Endothelial cell of umbilical vein (primary cell): ENCODE measurements at regions not wholly inside any gene's neighbourhood (a gene's known extent, or its start where the extent isn't known, plus 50 kb on each side); places are given as distances from the start of the nearest gene placed in this dataset.

ENCODE experiments used
- BruUV-seq: library from RNA; stranded (reverse); fragments of 400-500 nt; replicated peaks from 2 replicates; lab custom pipeline; 2021; lab: Mats Ljungman, UMichigan
- CTCF ChIA-PET: fragments of 300-600, 350-600 bp; sonication (Branson Sonifier 250); formaldehyde crosslinking; loops from one replicate; lab custom pipeline; 2021; ENCODE audit warnings: antibody characterized with exemption, inconsistent platforms; lab: Charles Lee
- POLR2A ChIA-PET: fragments of 300-600, 350-600 bp; sonication (Branson Sonifier 250); formaldehyde crosslinking; loops from one replicate; lab custom pipeline; 2021; ENCODE audit warnings: antibody characterized with exemption, inconsistent platforms; lab: Charles Lee
- DNase-seq: peaks from one replicate; pipeline ENCODE4 v3.0.0-alpha.2; 2011; ENCODE audit warnings: low read depth, low spot score
- FAIRE-seq: peaks from 2 replicates; lab custom pipeline; 2011; peaks lifted over from hg19 to GRCh38; lab: Jason Lieb, UNC
- H2AFZ ChIP-seq: 2 replicates; pipeline ENCODE4 v1.6.0; 2012; ENCODE audit warnings: low read depth, low read length, control low read depth, inconsistent platforms
- H3K27ac ChIP-seq: 2 replicates; pipeline ENCODE4 v1.5.1; 2011; ENCODE audit warnings: low read depth, mild to moderate bottlenecking, control low read depth, low read length, moderate library complexity; ENCODE audit not compliant: insufficient read depth
- H3K27me3 ChIP-seq, 2 experiments: 2 replicates each; pipeline versions ENCODE4 v1.6.0 to v1.6.1; 2011; ENCODE audit warnings: low read length in 2 of 2, mixed read lengths in 1 of 2; ENCODE audit not compliant: control insufficient read depth in 2 of 2, insufficient read depth in 2 of 2
- H3K36me3 ChIP-seq, 2 experiments: 2 replicates in 1 of 2; 3 replicates in 1 of 2; pipeline ENCODE4 v1.5.1; 2011; ENCODE audit warnings: low read length in 2 of 2, mild to moderate bottlenecking in 1 of 2, moderate library complexity in 1 of 2; ENCODE audit not compliant: control insufficient read depth in 2 of 2, insufficient read depth in 2 of 2; ENCODE audit errors: extremely low read depth in 1 of 2
- H3K4me1 ChIP-seq: 3 replicates; pipeline ENCODE4 v1.5.1; 2011; ENCODE audit warnings: mild to moderate bottlenecking, low read length; ENCODE audit not compliant: control insufficient read depth, insufficient read depth; ENCODE audit errors: extremely low read depth
- H3K4me2 ChIP-seq: 2 replicates; pipeline ENCODE4 v1.6.1; 2011; ENCODE audit warnings: low read length, control low read depth, mixed read lengths; ENCODE audit not compliant: insufficient read depth
- H3K4me3 ChIP-seq, 3 experiments: fragments of 200-600 bp in 1 of 3; sonication (generic), shearing (Covaris generic) in 1 of 3; replicated peaks in 1 of 3; 2 replicates each; pipeline ENCODE4 v1.5.1; 2011 to 2016; ENCODE audit warnings: control low read depth in 3 of 3, low read length in 3 of 3, mild to moderate bottlenecking in 2 of 3, inconsistent platforms in 1 of 3, low read depth in 1 of 3, moderate library complexity in 1 of 3; ENCODE audit not compliant: insufficient read depth in 1 of 3
- H3K79me2 ChIP-seq: 2 replicates; pipeline ENCODE4 v1.6.0; 2012; ENCODE audit warnings: low read length, inconsistent platforms; ENCODE audit not compliant: control insufficient read depth, insufficient read depth
- H3K9ac ChIP-seq: replicated peaks from 2 replicates; pipeline ENCODE3; 2011; ENCODE audit warnings: low read length, control low read depth; ENCODE audit not compliant: insufficient read depth; ENCODE audit errors: extremely low read depth
- H3K9me1 ChIP-seq: replicated peaks from 3 replicates; pipeline ENCODE4 v1.6.0; 2011; ENCODE audit warnings: mild to moderate bottlenecking, low read length; ENCODE audit not compliant: control insufficient read depth, insufficient read depth; ENCODE audit errors: extremely low read depth
- H3K9me3 ChIP-seq: replicated peaks from 2 replicates; pipeline ENCODE4 v1.5.1; 2012; ENCODE audit warnings: low read length, inconsistent platforms; ENCODE audit not compliant: control insufficient read depth, insufficient read depth
- H4K20me1 ChIP-seq: replicated peaks from 2 replicates; pipeline ENCODE3; 2011; ENCODE audit warnings: mild to moderate bottlenecking, low read length; ENCODE audit not compliant: control insufficient read depth, insufficient read depth; ENCODE audit errors: extremely low read depth
- EZH2 ChIP-seq: IDR thresholded peaks from 2 replicates; pipeline ENCODE4 v1.6.1; 2012; ENCODE audit warnings: borderline replicate concordance, low read depth, mild to moderate bottlenecking, moderate library complexity, low read length, inconsistent platforms; ENCODE audit not compliant: severe bottlenecking
- FOS ChIP-seq: IDR thresholded peaks from 2 replicates; pipeline ENCODE4 v1.6.1; 2011; ENCODE audit warnings: mild to moderate bottlenecking, low read length, moderate library complexity, borderline replicate concordance; ENCODE audit not compliant: insufficient read depth
- GATA2 ChIP-seq: IDR thresholded peaks from 2 replicates; pipeline ENCODE4 v1.7.0; 2011; ENCODE audit warnings: low read depth, mild to moderate bottlenecking, moderate library complexity, mixed read lengths, low read length; ENCODE audit not compliant: insufficient read length, insufficient read depth
- JUN ChIP-seq: IDR thresholded peaks from 2 replicates; pipeline ENCODE4 v1.6.1; 2011; ENCODE audit warnings: borderline replicate concordance, low read depth; ENCODE audit not compliant: insufficient read length, insufficient read depth
- MYC ChIP-seq: IDR thresholded peaks from one replicate; pipeline ENCODE4 v1.6.1; 2011; ENCODE audit warnings: mild to moderate bottlenecking, low read depth, low read length
- POLR2A ChIP-seq: IDR thresholded peaks from 2 replicates; pipeline ENCODE4 v1.6.1; 2012; ENCODE audit warnings: low read depth, mild to moderate bottlenecking, control low read depth, low read length
- POLR2AphosphoS5 ChIP-seq: IDR thresholded peaks from 2 replicates; pipeline ENCODE4 v1.6.1; 2012; ENCODE audit warnings: low read depth, mild to moderate bottlenecking, control low read depth, low read length, moderate library complexity; ENCODE audit not compliant: insufficient read depth
- dilution Hi-C: fragments of 300-500 bp; cut with MboI; formaldehyde crosslinking; loops from one replicate; pipeline ENCODE4 v1.15.0; 2019; ENCODE audit warnings: low sequenced_read_pairs; ENCODE audit not compliant: extremely low pct_ligation_motif_present
- intact Hi-C: fragments of 100-400 bp; cut with micrococcal nuclease; formaldehyde crosslinking; loops from one replicate; pipeline ENCODE4 v1.10.0; 2022
- TF ChIP-seq, protein P1 (sequence below): IDR thresholded peaks from 2 replicates; pipeline ENCODE4 v1.6.1; 2011; ENCODE audit not compliant: insufficient read depth, insufficient read length
- TF ChIP-seq, protein P2 (sequence below), 2 donors: IDR thresholded peaks; 1 replicate in 1 of 2; 2 replicates in 1 of 2; pipeline ENCODE4 v1.5.1; 2011; ENCODE audit warnings: low read length in 2 of 2, mild to moderate bottlenecking in 2 of 2, moderate library complexity in 2 of 2, control low read depth in 1 of 2, inconsistent platforms in 1 of 2, low read depth in 1 of 2; ENCODE audit not compliant: insufficient read depth in 1 of 2; ENCODE audit errors: extremely low read depth in 1 of 2

DNA sequence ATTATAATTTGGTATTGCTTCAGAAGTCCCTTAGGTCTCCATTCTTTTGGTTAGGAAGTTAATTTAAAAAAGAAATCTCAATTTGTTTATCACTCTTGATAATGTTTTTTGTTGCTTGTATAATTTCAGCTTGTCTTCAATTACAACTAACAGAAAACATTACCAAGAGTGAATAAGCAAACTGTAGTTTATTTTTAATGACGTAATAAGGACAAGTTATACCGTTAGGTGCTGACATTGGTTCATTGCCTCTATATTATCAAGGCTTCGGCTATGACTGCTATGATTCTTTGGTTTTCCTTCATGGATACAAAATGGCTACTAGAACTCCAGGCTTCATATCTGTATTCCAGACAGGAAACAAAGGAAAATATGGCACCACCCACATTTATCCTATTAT is 220.6 kb downstream of the PTGER3 start:
- no peaks in the 10 kb centered on the region for H3K79me2 ChIP-seq
- intact Hi-C loops (no loop called here), dilution Hi-C loops (no loop called here)
- H3K4me1 ChIP-seq = no peaks in the 10 kb centered on the region
- H3K9me3 ChIP-seq = no peaks in the 10 kb centered on the region
- no peak for DNase-seq
- H2AFZ ChIP-seq = no peak overlapping the region
- no peak overlapping the region for H3K4me2 ChIP-seq
- BruUV-seq = no TSS peak
- no peaks in the 10 kb centered on the region for H3K27me3 ChIP-seq
- H3K9ac ChIP-seq = no peak overlapping the region
- H3K36me3 ChIP-seq = no peaks in the 10 kb centered on the region
- no peak for TF ChIP-seq JUN
- no peak for TF ChIP-seq MYC
- no peak for TF ChIP-seq POLR2A
- no peak for TF ChIP-seq EZH2
- TF ChIP-seq, protein P1, sequence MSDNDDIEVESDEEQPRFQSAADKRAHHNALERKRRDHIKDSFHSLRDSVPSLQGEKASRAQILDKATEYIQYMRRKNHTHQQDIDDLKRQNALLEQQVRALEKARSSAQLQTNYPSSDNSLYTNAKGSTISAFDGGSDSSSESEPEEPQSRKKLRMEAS = no peak
- no peak for TF ChIP-seq POLR2AphosphoS5
- TF ChIP-seq FOS = no peak
- TF ChIP-seq GATA2 = no peak
- TF ChIP-seq, protein P2, sequence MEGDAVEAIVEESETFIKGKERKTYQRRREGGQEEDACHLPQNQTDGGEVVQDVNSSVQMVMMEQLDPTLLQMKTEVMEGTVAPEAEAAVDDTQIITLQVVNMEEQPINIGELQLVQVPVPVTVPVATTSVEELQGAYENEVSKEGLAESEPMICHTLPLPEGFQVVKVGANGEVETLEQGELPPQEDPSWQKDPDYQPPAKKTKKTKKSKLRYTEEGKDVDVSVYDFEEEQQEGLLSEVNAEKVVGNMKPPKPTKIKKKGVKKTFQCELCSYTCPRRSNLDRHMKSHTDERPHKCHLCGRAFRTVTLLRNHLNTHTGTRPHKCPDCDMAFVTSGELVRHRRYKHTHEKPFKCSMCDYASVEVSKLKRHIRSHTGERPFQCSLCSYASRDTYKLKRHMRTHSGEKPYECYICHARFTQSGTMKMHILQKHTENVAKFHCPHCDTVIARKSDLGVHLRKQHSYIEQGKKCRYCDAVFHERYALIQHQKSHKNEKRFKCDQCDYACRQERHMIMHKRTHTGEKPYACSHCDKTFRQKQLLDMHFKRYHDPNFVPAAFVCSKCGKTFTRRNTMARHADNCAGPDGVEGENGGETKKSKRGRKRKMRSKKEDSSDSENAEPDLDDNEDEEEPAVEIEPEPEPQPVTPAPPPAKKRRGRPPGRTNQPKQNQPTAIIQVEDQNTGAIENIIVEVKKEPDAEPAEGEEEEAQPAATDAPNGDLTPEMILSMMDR (IDR thresholded peaks at IDR 0.05; ENCODE audit: extremely low read depth in 1 of 2, insufficient read depth in 1 of 2, low read depth in 1 of 2, low read length in 2 of 2) = no peak
- H3K27ac ChIP-seq = no peak overlapping the region
- no peak overlapping the region for H3K4me3 ChIP-seq
- H4K20me1 ChIP-seq = no peaks in the 10 kb centered on the region
- no peaks in the 10 kb centered on the region for H3K9me1 ChIP-seq
- no peak for FAIRE-seq
- POLR2A ChIA-PET = no interaction called here
- CTCF ChIA-PET = no interaction called here
